Hematopoietic multipotent progenitor cell (in vitro differentiated cells): ENCODE measurements at regions not wholly inside any gene's neighbourhood (a gene's known extent, or its start where the extent isn't known, plus 50 kb on each side); places are given as distances from the start of the nearest gene placed in this dataset.
"Not testable (repeated sequence)": the region's sequence is repeated elsewhere in the genome, so short reads cannot be mapped to it uniquely, and the experiment has no call there.

Experiments
- DNase-seq, 3 donors: peaks; one replicate each; pipeline ENCODE4 v3.0.0-alpha.2; 2011 to 2015; ENCODE audit warnings: low read depth in 2 of 3, low spot score in 2 of 3

DNA sequence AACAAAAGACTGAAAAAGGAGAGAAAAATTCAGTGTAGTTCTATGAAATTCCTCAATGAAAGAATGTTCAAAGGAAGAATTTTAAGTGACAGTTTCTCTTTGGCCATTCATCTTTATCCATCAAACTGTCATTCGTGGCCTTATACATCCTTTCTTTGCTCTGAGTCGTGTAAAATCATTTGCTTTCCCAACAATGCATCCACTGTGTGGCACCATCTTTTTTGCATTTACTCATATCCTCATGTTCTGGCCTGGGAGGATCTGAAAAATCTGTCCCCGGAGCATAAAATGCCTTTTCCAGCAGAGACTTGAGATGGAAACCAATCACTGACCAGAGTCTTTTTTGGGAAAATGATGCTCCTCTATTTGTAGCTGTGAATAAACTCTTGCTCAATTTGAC, 240.3 kb upstream of the ETAA1 start:
- no peak for DNase-seq

- DNase-seq: no peak
Measured at GRCh38 chr2:67158718-67159117, 238.4 kb upstream of the ETAA1 start.

DNA sequence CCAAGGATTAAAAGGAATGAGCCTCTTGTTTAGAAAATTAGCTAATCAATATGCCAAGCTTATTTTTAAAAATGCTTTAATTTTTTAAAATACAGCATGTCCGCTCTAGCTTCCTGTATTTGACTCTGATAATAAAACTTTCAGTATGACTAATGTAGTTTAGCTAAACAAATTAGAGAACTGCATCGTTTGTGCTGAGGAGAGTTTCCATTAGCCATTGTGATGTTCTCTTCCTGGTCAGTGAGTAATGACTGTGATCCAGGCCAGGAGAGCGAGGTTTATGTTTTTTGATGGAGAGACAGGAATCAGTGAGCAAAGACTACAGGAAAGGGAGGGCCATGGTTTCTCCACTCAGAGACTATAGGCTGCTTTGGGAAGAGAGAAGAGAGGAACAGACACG, 237.2 kb upstream of the ETAA1 start:
- peak in 1 of 3 donors; percentile 7 for DNase-seq

DNA sequence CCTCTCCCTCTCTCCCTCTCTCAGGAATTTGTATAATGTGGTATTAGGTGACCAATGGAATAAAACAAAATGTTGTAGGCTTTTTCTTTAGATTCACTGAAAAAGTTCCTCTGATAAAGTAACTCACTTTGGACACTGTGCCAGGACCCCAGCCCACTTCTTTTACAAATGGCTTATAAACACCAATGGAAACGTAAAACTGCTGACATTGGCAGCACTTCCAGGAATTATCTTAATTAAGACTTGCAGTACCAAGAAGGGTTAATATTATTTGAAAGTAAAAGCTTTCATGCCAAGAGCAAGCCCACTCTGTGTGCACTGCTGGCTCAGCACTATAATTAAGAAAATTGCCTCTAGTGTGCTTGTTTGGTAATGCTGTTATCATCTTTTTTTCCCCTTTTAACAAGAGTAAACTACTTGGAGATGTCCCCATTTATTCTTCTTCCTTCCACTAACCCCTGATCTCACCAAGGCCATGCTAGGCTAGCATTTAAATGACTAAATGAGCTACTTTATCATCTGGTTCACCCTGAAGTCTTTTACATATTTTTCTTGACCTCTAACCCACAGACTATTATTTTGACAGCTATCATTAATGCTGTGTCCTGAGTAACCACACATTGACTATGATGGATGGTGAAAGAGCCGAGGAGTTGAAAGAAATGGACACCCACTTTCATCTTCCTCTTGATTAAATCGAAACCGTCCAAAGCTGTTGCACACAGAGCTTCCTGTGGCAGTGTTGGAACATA, 232.2 kb upstream of the ETAA1 start:
- no peak for DNase-seq

- DNase-seq: no peak
Measured at GRCh38 chr2:67165523-67165990, 231.6 kb upstream of the ETAA1 start.

- DNase-seq: not testable (repeated sequence)
Measured at GRCh38 chr2:67166511-67166910, 230.6 kb upstream of the ETAA1 start.

GRCh38 chr2:67169417-67170140, 227.6 kb upstream of the ETAA1 start:
- no peak for DNase-seq

- DNase-seq: no peak
Measured at GRCh38 chr2:67179526-67179925, 217.6 kb upstream of the ETAA1 start.

DNA sequence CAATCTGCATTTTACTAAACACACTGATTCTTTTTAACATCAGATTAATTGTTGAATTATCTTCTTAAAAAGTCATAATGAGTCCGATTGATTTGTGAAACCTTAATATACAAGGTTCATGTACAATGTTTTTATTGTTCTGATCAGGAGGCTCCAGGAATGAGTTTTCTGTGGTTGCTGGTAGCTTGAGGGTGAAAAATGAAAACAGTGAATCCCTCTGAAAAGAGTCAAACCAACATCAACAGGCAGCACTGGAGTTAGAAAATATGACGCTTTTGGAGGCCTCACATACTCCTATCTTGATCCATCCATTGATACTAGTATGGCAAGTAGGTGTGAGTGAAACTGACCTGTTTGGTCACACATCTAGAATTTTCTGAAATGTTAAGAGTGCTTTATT, 216.3 kb upstream of the ETAA1 start:
- DNase-seq: no peak

DNA sequence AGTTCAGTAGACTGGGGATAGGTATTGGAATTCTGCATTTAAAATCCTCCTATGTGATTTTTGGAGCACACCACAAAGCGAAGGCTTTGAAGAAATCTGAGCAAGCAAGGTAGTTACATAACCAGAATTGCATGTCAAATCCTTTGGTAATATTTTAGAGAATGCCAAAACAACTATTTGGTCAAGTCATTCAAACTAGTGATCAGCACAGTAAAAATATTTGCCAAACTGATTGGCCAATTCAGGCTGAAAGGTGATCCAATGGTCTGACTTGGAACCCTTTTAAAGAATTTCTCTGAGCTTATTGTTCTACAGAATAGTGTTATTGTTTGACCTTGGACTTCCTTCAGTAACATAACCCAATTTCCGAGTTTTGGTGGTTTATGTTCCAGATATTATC, 214.2 kb upstream of the ETAA1 start:
- DNase-seq: no peak

DNA sequence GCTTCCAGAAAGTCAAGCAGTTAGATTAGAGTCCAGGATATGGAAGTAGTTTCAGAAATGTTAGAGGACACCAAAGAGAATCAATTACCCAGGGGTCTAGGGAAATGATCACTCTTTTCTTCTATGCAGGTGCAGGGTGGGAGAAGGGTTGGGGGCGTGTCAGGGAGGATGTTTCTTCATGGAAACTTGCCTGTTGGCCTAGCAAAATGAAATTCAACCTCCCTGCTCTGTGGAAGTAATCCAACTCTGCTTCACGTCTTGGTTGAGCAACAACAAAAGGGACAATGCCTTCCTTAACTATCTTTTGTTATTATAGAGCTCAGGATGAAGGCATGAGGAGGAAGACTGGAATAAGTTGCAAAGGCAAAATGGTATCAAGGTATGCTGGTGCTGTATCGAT, 210.8 kb upstream of the ETAA1 start:
- DNase-seq: no peak

DNA sequence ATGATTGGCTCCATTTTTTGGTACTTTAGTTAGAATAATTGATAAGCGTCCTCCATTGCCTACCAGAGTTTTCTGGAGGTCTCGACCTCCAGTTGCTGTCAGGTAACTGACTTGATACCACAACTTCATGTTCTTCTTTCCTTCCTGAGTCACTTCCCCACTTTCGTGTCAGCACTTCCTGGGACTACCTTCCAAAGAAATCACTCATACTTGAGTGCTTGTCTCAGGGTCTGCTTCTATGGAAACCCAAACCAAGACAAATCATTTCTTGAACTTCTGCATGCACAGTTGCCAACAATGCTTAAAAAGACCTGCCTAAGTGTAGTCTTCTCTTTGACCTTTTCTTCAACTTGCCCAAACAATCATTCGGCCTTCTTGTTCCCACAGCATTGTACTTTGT, 210.3 kb upstream of the ETAA1 start:
- no peak for DNase-seq

GRCh38 chr2:67195327-67195726, 201.8 kb upstream of the ETAA1 start:
- DNase-seq: not testable (repeated sequence)

DNA sequence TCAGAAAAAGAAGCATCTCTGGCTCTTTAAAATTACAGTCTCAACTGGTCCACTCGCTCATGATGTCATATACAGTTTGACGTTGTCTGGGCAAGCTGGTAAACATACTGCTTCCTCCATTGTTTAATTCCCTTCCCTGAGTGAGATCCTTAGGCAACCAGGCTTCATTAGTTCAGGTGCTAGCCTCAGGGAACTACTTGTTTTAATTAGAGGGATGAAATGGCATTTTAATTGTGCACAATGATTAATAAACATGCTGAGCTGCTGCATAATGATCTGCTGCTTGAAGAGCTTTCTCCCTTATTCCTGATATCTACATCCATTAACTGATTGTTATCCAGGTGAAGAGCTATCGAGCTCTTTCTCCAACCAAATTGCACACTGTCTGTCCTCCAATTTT, 195.6 kb upstream of the ETAA1 start:
- no peak for DNase-seq

DNA sequence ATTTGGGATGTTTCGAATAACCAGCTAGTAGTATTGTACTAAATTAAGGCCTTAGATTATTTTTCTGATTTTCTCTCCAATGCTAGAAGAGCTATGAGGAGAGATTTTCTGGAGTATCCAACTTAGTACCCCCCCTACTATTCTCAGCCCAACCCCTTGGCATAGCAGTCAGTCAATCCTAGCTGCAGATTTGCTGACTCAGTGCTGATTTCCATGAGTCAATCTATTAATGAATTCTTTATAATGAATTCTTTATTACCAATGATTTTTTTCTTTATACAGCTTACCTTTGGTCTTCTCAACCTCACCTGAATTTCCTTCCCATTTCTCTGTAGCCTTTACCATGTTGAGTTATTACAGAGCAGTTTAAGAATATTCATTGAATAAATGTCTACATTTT, 192.8 kb upstream of the ETAA1 start:
- no peak for DNase-seq

DNA sequence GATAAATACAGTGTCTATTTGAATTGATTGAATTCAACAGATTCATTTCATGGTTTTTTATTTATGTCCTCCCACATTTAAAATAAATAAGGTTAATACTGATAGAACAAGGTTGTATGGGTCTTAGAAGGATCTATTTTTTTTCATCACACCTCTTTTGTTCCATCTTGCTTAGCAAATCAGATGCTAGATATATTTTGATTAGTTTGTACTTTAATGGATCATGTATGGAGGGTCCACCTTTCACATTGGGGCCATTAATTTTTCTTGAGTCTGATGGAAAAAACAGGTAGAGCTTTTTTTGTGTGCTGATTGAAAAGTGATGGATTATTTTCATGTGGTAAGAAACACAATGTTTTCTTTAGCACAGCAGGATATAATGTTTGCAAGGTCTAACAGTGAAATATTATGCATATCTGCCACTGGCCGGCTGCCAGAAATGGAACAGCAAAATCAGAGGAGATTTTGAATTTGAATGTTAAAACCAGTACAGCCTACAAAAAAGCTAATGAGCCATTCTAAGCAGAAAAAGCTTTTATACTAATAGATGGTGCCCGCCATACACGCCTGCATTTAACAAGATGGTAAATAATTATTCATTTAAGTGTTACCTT, 188.1 kb upstream of the ETAA1 start:
- no peak for DNase-seq

DNA sequence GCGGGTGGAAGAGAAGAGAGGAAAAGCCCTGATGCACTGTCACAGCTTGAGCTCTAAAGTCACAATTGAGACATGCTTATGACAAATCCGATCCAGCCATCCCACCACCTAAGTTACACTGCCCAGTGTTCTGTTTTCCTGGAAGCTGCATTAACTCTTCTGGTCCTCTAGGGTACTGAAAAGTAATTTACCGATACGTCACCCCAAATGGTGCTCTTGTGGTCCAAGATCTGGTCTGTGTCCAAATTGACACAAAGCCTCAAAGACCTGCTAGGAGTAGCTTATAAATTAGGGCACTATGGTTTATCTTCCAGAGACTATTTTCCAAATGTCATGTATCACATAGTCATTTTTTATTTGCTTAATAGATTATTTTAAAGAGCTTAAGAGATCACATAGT, 186.7 kb upstream of the ETAA1 start:
- no peak for DNase-seq

DNA sequence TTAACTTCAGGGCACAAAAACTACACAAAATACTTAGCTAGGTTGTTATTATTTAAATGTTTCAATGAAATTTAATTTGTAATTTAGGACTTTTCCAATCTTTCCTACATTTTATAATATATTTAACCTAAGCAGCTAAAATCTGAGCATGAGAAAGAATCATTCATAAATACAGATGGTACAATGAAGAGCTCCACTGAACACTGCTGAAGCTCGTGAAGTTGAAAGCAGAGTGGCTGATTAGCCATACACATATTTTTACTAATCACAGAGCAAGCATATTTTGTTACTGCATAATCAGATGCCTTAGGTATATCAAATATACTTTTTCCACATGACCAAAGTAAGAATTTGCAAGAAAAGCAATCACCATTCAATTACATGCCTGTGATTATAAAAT, 184.9 kb upstream of the ETAA1 start:
- no peak for DNase-seq

DNA sequence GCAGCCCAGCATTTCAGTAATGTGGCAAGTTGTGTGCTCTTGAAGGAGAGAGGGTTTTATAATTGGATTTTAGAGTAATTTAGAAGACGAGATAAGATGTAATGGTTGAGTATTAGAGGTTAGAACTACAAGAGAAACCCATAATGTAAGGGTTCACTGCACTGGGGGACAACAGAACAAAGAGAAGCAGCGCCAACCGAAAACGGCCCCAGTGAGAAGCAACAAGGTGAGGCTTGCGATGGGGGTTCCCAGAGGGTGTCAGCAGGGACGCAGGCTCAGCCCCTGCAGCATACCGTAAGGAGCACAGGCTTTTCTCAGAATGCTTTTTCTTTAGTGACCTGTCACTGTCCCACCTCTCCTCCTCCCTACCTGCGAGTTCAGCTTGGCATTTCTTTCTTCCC, 183.9 kb upstream of the ETAA1 start:
- no peak for DNase-seq

GRCh38 chr2:67213677-67214402, 183.3 kb upstream of the ETAA1 start:
- DNase-seq: no peak

DNA sequence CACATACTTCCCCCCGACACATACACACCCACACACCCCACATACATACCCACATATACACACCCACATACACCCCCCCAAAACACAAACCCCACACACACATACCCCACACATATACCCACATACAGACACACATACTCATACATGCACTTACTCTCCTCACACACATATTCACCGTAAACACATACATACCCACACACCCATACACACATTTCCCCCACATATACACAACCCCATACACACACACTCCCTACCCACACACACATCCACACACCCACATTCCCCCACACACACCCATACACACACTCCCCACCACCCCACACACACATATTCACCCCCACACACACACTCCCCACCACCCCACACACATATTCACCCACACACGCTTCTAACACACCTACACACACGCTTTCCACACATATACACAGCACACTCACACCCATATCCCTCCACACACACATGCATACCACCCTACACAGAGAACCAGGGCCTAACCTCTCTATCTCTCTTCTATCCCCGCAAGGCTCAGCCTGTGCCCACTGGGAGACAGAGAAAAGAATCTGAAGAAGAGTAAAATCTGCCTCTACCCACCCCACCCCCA, 182.4 kb upstream of the ETAA1 start:
- no peak for DNase-seq
